OCI-LY7 (cell line): ENCODE measurements at regions not wholly inside any gene's neighbourhood (a gene's known extent, or its start where the extent isn't known, plus 50 kb on each side); places are given as distances from the start of the nearest gene placed in this dataset.
A peak's percentile ranks its signal among the peaks of the same experiment; 100 is the strongest.

Source experiments
- BruUV-seq: library from RNA; stranded (reverse); fragments of 400-500 nt; replicated peaks from 2 replicates; lab custom pipeline; 2021; lab: Mats Ljungman, UMichigan
- CTCF ChIA-PET: fragments of 300-600 bp; sonication (Branson Sonifier 250); formaldehyde crosslinking; loops from one replicate; lab custom pipeline; 2022; ENCODE audit warnings: antibody characterized with exemption; ENCODE audit not compliant: unreplicated experiment; lab: Charles Lee
- POLR2A ChIA-PET: fragments of 300-600 bp; sonication (Branson Sonifier 250); formaldehyde crosslinking; loops from one replicate; lab custom pipeline; 2022; ENCODE audit warnings: antibody characterized with exemption; lab: Charles Lee
- DNase-seq: peaks from one replicate; pipeline ENCODE4 v3.0.0-alpha.2; 2015; ENCODE audit warnings: low spot score
- H2AFZ ChIP-seq: fragments of 200-600 bp; sonication (generic), shearing (Covaris generic); 2 replicates; pipeline ENCODE4 v1.6.1; 2014; ENCODE audit warnings: mild to moderate bottlenecking, antibody characterized with exemption, low read length, moderate library complexity
- H3K27ac ChIP-seq: fragments of 200-600 bp; sonication (generic); 2 replicates; pipeline ENCODE4 v1.5.1; 2014; ENCODE audit warnings: mixed run types, low read depth, mild to moderate bottlenecking, moderate library complexity, low read length, inconsistent platforms; ENCODE audit not compliant: poor library complexity, severe bottlenecking
- H3K36me3 ChIP-seq: fragments of 200-600 bp; sonication (generic); 2 replicates; pipeline ENCODE4 v1.6.1; 2014; ENCODE audit warnings: mild to moderate bottlenecking, antibody characterized with exemption, low read length, moderate library complexity, mixed read lengths; ENCODE audit not compliant: insufficient read depth
- H3K4me1 ChIP-seq: fragments of 200-600 bp; sonication (generic); 2 replicates; pipeline ENCODE4 v1.5.1; 2014; ENCODE audit warnings: mild to moderate bottlenecking, low read length; ENCODE audit not compliant: insufficient read depth, poor library complexity, severe bottlenecking
- H3K4me2 ChIP-seq: fragments of 200-600 bp; sonication (generic); 2 replicates; pipeline ENCODE4 v1.6.1; 2014; ENCODE audit warnings: mild to moderate bottlenecking, low read length
- H3K4me3 ChIP-seq: fragments of 200-600 bp; sonication (generic); 2 replicates; pipeline ENCODE4 v1.5.1; 2014; ENCODE audit warnings: mild to moderate bottlenecking, low read depth, low read length; ENCODE audit not compliant: poor library complexity, severe bottlenecking
- H3K79me2 ChIP-seq: fragments of 200-600 bp; sonication (generic); 2 replicates; pipeline ENCODE4 v1.6.1; 2016; ENCODE audit warnings: low read depth, mild to moderate bottlenecking, low read length, moderate library complexity, mixed read lengths; ENCODE audit not compliant: insufficient read depth
- H3K9me2 ChIP-seq: fragments of 200-600 bp; sonication (generic); 2 replicates; pipeline ENCODE4 v1.6.1; 2016; ENCODE audit warnings: mild to moderate bottlenecking, low read length, mixed read lengths; ENCODE audit not compliant: insufficient read depth
- H3K9me3 ChIP-seq: fragments of 200-600 bp; sonication (generic); 2 replicates; pipeline ENCODE4 v1.6.1; 2014; ENCODE audit warnings: mild to moderate bottlenecking, mixed run types, low read length, mixed read lengths
- H4K20me1 ChIP-seq: fragments of 200-600 bp; sonication (generic); 2 replicates; pipeline ENCODE4 v1.6.1; 2014; ENCODE audit warnings: mild to moderate bottlenecking, antibody characterized with exemption, low read length, moderate library complexity, mixed read lengths; ENCODE audit not compliant: insufficient read depth
- CTCF ChIP-seq: fragments of 200-600 bp; sonication (generic); conservative IDR thresholded peaks from 2 replicates; pipeline ENCODE4 v1.5.1; 2014; ENCODE audit warnings: mild to moderate bottlenecking, antibody characterized with exemption, low read length, moderate library complexity, mixed read lengths
- EZH2phosphoT487 ChIP-seq: fragments of 200-600 bp; sonication (generic); IDR thresholded peaks from 2 replicates; pipeline ENCODE4 v1.6.1; 2018; ENCODE audit warnings: low read depth, borderline replicate concordance, mild to moderate bottlenecking, mixed run types, antibody characterized with exemption, low read length, moderate library complexity, mixed read lengths
- intact Hi-C: fragments of 100-400 bp; cut with micrococcal nuclease; formaldehyde crosslinking; loops from one replicate; pipeline ENCODE4 v1.10.0; 2022; ENCODE audit not compliant: unreplicated experiment

GRCh38 chr10:52454491-52454890, 140.4 kb downstream of the DKK1 start:
- intact Hi-C loops: no loop called here
- H2AFZ ChIP-seq: peak overlapping the region; percentile 79
- DNase-seq: no peak
- H3K9me3 ChIP-seq: no peaks in the 10 kb centered on the region
- no peak overlapping the region for H3K4me3 ChIP-seq
- H4K20me1 ChIP-seq: no peaks in the 10 kb centered on the region
- ChIA-PET CTCF (no interaction called here), POLR2A (no interaction called here)
- H3K79me2 ChIP-seq: no peaks in the 10 kb centered on the region
- BruUV-seq: no TSS peak
- no peaks in the 10 kb centered on the region for H3K36me3 ChIP-seq
- no peak overlapping the region for H3K27ac ChIP-seq
- H3K4me1 ChIP-seq: peaks cover 5% of the 10 kb centered on the region
- no peak for TF ChIP-seq EZH2phosphoT487
- TF ChIP-seq CTCF: no peak
- peak overlapping the region; percentile 24; the same call in 1 of the 2 replicates for H3K4me2 ChIP-seq
- no peaks in the 10 kb centered on the region for H3K9me2 ChIP-seq

- no peak overlapping the region for H3K4me2 ChIP-seq
- H2AFZ ChIP-seq: peak overlapping the region; percentile 79
- no peak for DNase-seq
- no peaks in the 10 kb centered on the region for H3K9me3 ChIP-seq
- intact Hi-C loops: no loop called here
- BruUV-seq: no TSS peak
- no peaks in the 10 kb centered on the region for H3K9me2 ChIP-seq
- POLR2A ChIA-PET: interaction anchor here (1.1 to 1.5 kb wide), 2 partner anchors 16 to 114 kb away, joined by 3 read pairs; no protein-coding TSS in a partner anchor
- H3K79me2 ChIP-seq: no peaks in the 10 kb centered on the region
- no peak overlapping the region for H3K4me3 ChIP-seq
- peaks cover 5% of the 10 kb centered on the region for H3K4me1 ChIP-seq
- TF ChIP-seq CTCF (no peak), EZH2phosphoT487 (no peak)
- H3K36me3 ChIP-seq: no peaks in the 10 kb centered on the region
- no peaks in the 10 kb centered on the region for H4K20me1 ChIP-seq
- CTCF ChIA-PET: no interaction called here
- H3K27ac ChIP-seq: no peak overlapping the region
These were observed 141.0 kb downstream of the DKK1 start for GRCh38 chr10:52455098-52455497.

- H3K27ac ChIP-seq: no peak overlapping the region
- H3K79me2 ChIP-seq: no peaks in the 10 kb centered on the region
- no peaks in the 10 kb centered on the region for H3K9me2 ChIP-seq
- H3K36me3 ChIP-seq: no peaks in the 10 kb centered on the region
- ChIA-PET CTCF (no interaction called here), POLR2A (interaction anchor here (1.0 kb wide), 1 partner anchor 29 kb away, joined by 3 read pairs; no protein-coding TSS in a partner anchor)
- no peak overlapping the region for H3K4me3 ChIP-seq
- no peak for TF ChIP-seq CTCF
- no peak for TF ChIP-seq EZH2phosphoT487
- no peak for DNase-seq
- H3K9me3 ChIP-seq: no peaks in the 10 kb centered on the region
- H3K4me1 ChIP-seq: peaks cover 5% of the 10 kb centered on the region
- no peaks in the 10 kb centered on the region for H4K20me1 ChIP-seq
- H2AFZ ChIP-seq: no peak overlapping the region
- no peak overlapping the region for H3K4me2 ChIP-seq
- no TSS peak for BruUV-seq
- intact Hi-C loops: no loop called here
These were observed 145.0 kb downstream of the DKK1 start for GRCh38 chr10:52459097-52459496.
